ENCODE measurements at regions not wholly inside any gene's neighbourhood (a gene's known extent, or its start where the extent isn't known, plus 50 kb on each side); places are given as distances from the start of the nearest gene placed in this dataset.

DNA sequence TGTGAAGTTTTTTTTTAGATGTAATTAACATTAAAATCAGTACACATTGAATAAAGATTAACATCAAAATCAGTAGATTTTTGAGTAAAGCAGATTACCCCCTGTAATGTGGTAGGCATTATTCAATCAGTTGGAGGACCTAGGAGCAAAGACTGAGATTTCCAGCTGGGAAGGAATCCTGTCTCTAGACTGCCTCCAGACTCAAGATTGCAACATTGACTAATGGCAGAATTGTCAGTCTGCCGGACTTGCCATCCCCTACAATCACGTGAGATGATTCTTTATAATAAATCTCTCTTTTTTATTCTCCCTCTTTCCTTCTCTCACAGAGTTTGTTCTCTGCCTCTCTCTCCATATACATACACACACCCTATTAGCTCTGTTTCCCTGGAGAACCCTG, 51.4 kb upstream of the SLC6A15 start:
- Mint-ChIP-seq H3K4me1 (ENCODE audit: low read depth) (no peaks in the 10 kb centered on the region), H3K9me3 (no peaks in the 10 kb centered on the region), H3K4me3 (no peak overlapping the region), H3K27ac (no peak overlapping the region), H3K27me3 (ENCODE audit: low read depth) (no peaks in the 10 kb centered on the region), H3K36me3 (ENCODE audit: low read depth) (no peaks in the 10 kb centered on the region)
- intact Hi-C loops (cut with micrococcal nuclease): no loop called here
- CTCF ChIA-PET: interaction anchor here (0.6 kb wide), 1 partner anchor 47 kb away, joined by 3 read pairs; no protein-coding TSS in a partner anchor
- DNase-seq: no peak

Data from activated naive CD4-positive, alpha-beta T cell treated with anti-CD3 and anti-CD28 coated beads for 36 hours (primary cell).